Activated CD8-positive, alpha-beta memory T cell treated with anti-CD3 and anti-CD28 coated beads for 24 hours (primary cell): ENCODE measurements at regions not wholly inside any gene's neighbourhood (a gene's known extent, or its start where the extent isn't known, plus 50 kb on each side); places are given as distances from the start of the nearest gene placed in this dataset.
"Not testable (repeated sequence)": the region's sequence is repeated elsewhere in the genome, so short reads cannot be mapped to it uniquely, and the experiment has no call there.

Experiments used
- DNase-seq: peaks from one replicate; pipeline ENCODE4 v3.0.0-alpha.2; 2020

GRCh38 chrX:115972717-115973116 lies 197.8 kb upstream of the AGTR2 start:
- DNase-seq, result no peak

GRCh38 chrX:115978068-115978467 lies 192.5 kb upstream of the AGTR2 start:
- no peak for DNase-seq

DNA sequence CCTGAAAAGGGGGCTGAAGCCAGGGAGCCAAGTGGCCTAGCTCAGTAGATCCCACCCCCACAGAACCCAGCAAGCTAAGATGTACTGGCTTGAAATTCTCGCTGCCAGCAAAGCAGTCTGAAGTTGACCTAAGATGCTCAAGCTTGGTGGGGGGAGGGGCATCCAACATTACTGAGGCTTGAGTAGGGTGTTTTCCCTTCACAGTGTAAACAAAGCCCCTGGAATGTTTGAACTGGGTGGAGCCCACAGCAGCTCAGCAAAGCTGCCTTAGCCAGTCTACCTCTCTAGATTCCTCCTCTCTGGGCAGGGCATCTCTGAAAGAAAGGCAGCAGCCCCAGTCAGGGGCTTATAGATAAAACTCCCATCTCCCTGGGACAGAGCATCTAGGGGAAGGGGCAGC lies 187.4 kb upstream of the AGTR2 start:
- DNase-seq, result not testable (repeated sequence)

- DNase-seq, result not testable (repeated sequence)
Observed at GRCh38 chrX:115987464-115987863, 183.1 kb upstream of the AGTR2 start.

DNA sequence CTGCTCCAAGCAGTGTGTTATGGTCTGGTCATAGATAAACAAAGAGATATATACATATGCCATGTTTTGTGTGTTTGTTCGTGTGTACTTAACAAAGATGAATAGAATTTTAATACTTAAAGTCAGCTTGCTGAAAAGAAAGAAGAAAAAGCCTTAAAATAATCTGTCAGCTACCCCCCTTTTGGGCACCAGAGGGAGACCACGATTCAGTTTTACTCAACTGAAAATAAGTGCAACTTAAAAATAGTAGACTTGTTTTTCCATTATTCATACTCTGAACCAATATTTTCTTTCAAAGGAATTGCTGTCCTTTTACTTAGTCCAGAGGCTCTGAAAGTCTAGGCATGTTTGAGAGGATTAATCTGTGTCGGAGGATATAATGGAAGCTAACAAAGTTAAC lies 181.7 kb upstream of the AGTR2 start:
- DNase-seq, result no peak

GRCh38 chrX:115989686-115990085 lies 180.9 kb upstream of the AGTR2 start:
- no peak for DNase-seq

DNA sequence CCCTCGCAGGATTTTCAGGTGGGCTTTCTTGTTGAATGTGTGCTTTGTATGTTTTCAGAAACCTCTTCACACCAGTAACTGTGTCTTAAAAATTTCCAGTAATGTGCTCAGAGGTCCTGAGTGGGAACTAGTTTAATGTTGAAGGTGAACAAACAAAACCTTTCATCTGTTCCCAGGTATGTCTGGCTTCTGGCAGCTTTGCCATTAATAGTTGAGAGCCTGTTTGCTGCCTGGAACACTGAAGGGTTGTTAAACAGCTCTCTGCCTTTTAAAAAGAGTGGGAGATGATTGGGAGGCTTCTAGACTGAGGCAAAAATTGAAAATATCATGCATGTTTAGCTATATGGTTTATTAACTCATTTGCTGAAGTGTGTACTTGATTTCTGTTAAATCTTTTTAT lies 161.2 kb upstream of the AGTR2 start:
- DNase-seq, result no peak

- no peak for DNase-seq
Observed at GRCh38 chrX:116009861-116010710, 160.5 kb upstream of the AGTR2 start.

DNA sequence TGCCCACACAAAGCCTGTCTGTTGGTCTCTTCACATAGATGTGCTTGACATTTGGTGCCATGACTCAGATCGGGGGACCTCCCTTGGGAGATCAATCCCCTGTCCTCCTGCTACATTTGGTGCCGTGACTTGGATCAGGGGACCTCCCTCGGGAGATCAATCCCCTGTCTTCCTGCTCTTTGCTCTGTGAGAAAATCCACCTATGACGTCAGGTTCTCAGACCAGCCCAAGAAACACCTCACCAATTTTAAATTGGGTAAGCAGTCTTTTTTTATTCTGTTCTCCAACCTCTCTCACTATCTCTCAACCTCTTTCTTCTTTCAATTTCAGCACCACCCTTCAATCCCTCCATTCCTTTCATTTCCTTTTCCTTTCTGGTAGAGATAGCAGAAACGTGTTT lies 159.6 kb upstream of the AGTR2 start:
- DNase-seq, result no peak

DNA sequence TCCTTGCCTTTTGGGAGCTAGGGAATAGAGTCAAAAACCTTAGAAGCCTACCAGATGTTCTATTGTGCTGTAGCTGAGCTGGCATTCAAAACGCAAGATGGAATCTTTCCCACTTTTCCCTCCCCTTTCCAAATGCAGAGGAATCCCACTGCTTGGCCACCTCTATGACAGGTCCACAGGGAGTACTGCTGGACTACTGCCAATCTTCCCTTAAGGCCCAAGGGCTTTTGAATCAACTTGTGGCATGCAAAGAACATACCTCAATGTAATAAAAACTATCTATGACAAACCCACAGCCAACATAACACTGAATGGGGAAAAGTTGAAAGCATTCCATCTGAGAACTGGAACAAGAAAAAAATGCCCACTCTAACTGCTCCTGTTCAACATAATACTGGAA lies 139.2 kb upstream of the AGTR2 start:
- DNase-seq, result no peak
